GM20000 (cell line): ENCODE measurements at regions not wholly inside any gene's neighbourhood (a gene's known extent, or its start where the extent isn't known, plus 50 kb on each side); places are given as distances from the start of the nearest gene placed in this dataset.

Experiments used
- DNase-seq: peaks from one replicate; pipeline ENCODE4 v3.0.0; 2012; ENCODE audit warnings: low spot score
- CTCF ChIP-seq: IDR thresholded peaks from 2 replicates; pipeline ENCODE4 v1.5.1; 2012; ENCODE audit warnings: mild to moderate bottlenecking, control low read depth; ENCODE audit errors: extremely low read depth, missing control alignments

GRCh38 chr5:2898661-2899060, 147.2 kb upstream of the IRX2 start:
- TF ChIP-seq CTCF, result no peak
- DNase-seq, result no peak

- TF ChIP-seq CTCF, result no peak
- DNase-seq, result no peak
Measured at GRCh38 chr5:2897276-2897961, 145.9 kb upstream of the IRX2 start.

- DNase-seq, result no peak
- no peak for TF ChIP-seq CTCF
Measured at GRCh38 chr5:2896371-2897275, 145.1 kb upstream of the IRX2 start.

GRCh38 chr5:2895876-2896275, 144.4 kb upstream of the IRX2 start:
- TF ChIP-seq CTCF, result no peak

GRCh38 chr5:2895196-2895595, 143.7 kb upstream of the IRX2 start:
- no peak for DNase-seq
- TF ChIP-seq CTCF, result no peak

More at GRCh38 chr5:2895876-2896275, 144.4 kb upstream of the IRX2 start:
- no peak for DNase-seq

GRCh38 chr5:2894736-2895135, 143.3 kb upstream of the IRX2 start:
- no peak for TF ChIP-seq CTCF
- DNase-seq, result no peak

- DNase-seq, result no peak
- TF ChIP-seq CTCF, result no peak
Measured at GRCh38 chr5:2894316-2894715, 142.8 kb upstream of the IRX2 start.
